Prostate gland (tissue), 2 donors: ENCODE measurements at regions not wholly inside any gene's neighbourhood (a gene's known extent, or its start where the extent isn't known, plus 50 kb on each side); places are given as distances from the start of the nearest gene placed in this dataset.

Source experiments
- CTCF ChIP-seq, 4 experiments: fragments of 200-600 bp in 2 of 4; fragments of 450-650 bp in 2 of 4; sonication (generic) in 2 of 4; IDR thresholded peaks; 1 replicate in 3 of 4; 2 replicates in 1 of 4; pipeline ENCODE4 v1.5.1; 2016 to 2019; ENCODE audit warnings: antibody characterized with exemption in 4 of 4, mild to moderate bottlenecking in 2 of 4, moderate library complexity in 2 of 4
- POLR2A ChIP-seq: fragments of 450-650 bp; IDR thresholded peaks from one replicate; pipeline ENCODE4 v1.6.1; 2016; ENCODE audit warnings: antibody characterized with exemption, mild to moderate bottlenecking

DNA sequence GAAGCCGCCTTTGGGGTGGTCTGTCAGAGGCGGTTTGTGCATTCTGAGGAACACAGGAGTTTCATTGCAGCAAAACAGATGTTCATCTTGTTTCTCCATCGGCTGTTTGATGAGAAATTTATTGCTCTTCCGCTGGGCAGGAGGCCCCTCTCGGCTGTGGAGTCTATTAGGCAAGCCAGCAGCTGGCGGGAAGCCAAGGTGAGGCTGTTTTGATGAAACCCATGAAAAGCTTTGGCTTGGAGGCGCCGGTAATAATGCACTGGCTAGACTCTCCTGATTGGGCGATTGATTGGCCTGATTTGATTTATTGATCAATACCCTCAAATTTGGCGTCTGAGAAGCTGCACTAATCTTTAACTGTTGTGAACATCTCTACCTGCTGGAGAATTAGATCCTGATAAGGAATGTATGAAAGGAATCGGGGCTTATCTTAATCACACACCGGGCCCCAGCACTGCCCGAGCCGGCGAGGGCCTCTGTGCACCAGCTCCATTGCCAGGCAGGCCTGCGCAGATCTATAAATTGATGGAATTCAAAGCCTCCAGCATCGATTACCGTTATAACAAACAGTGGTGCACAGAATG, 187.7 kb downstream of the PHETA1 start:
- no peak for TF ChIP-seq CTCF (IDR thresholded peaks at IDR 0.05)
- no peak for TF ChIP-seq POLR2A
